Liver (tissue), 3 donors: ENCODE measurements at regions not wholly inside any gene's neighbourhood (a gene's known extent, or its start where the extent isn't known, plus 50 kb on each side); places are given as distances from the start of the nearest gene placed in this dataset.

Experiments used
- CTCF ChIP-seq: fragments of 150-350 bp; IDR thresholded peaks from 2 replicates; pipeline ENCODE4 v1.5.1; 2017; ENCODE audit warnings: improper control_type of control experiment, low read depth, low read length; ENCODE audit not compliant: missing input control
- SP1 ChIP-seq: IDR thresholded peaks from 2 replicates; pipeline ENCODE4 v1.6.1; 2018; ENCODE audit warnings: antibody characterized with exemption, mild to moderate bottlenecking
- donor health status: healthy.
- donor health status: healthy.

GRCh38 chr5:21030981-21031380, 1043.0 kb upstream of the CDH18 start:
- TF ChIP-seq CTCF = no peak
- TF ChIP-seq SP1 = no peak
